Cardiac septum (tissue), 1 donor: ENCODE measurements at regions not wholly inside any gene's neighbourhood (a gene's known extent, or its start where the extent isn't known, plus 50 kb on each side); places are given as distances from the start of the nearest gene placed in this dataset.
"Not testable (repeated sequence)": the region's sequence is repeated elsewhere in the genome, so short reads cannot be mapped to it uniquely, and the experiment has no call there.

Experiments
- DNase-seq: peaks from one replicate; pipeline ENCODE4 v3.0.0-alpha.2; 2020; ENCODE audit warnings: low spot score
- intact Hi-C: fragments of 100-400 bp; cut with DNase I; formaldehyde crosslinking; loops from one replicate; pipeline ENCODE4 v1.14.0; 2022
- donor health status: DM: no; HTN: no; CAD: no.

GRCh38 chr5:90095292-90096060, 314.1 kb downstream of the CETN3 start:
- intact Hi-C loops, result no loop called here
- DNase-seq, result no peak

GRCh38 chr5:90093751-90094485, 315.6 kb downstream of the CETN3 start:
- no peak for DNase-seq
- intact Hi-C loops, result no loop called here

GRCh38 chr5:90092734-90093133, 316.8 kb downstream of the CETN3 start:
- intact Hi-C loops, result no loop called here
- DNase-seq, result no peak

GRCh38 chr5:90084342-90084741, 325.2 kb downstream of the CETN3 start:
- intact Hi-C loops, result no loop called here
- DNase-seq, result no peak

GRCh38 chr5:90073026-90073570, 336.5 kb downstream of the CETN3 start:
- DNase-seq, intact Hi-C loops: not testable (repeated sequence)

- intact Hi-C loops, result no loop called here
- no peak for DNase-seq
Observed at GRCh38 chr5:90071656-90072055, 337.9 kb downstream of the CETN3 start.

GRCh38 chr5:90071066-90071465, 338.5 kb downstream of the CETN3 start:
- intact Hi-C loops, result no loop called here
- DNase-seq, result no peak

- DNase-seq, result no peak
- intact Hi-C loops, result no loop called here
Observed at GRCh38 chr5:90066920-90067319, 342.6 kb downstream of the CETN3 start.

GRCh38 chr5:90056911-90057705, 352.4 kb downstream of the CETN3 start:
- DNase-seq, result no peak
- intact Hi-C loops, result no loop called here

GRCh38 chr5:90055831-90056328, 353.7 kb downstream of the CETN3 start:
- DNase-seq, result no peak
- intact Hi-C loops, result no loop called here

GRCh38 chr5:90054612-90055011, 354.9 kb downstream of the CETN3 start:
- DNase-seq, result no peak
- intact Hi-C loops, result no loop called here

- DNase-seq, result no peak
Observed at GRCh38 chr5:90051756-90052155, 357.8 kb downstream of the CETN3 start.

GRCh38 chr5:90050103-90050502, 359.5 kb downstream of the CETN3 start:
- no peak for DNase-seq
- intact Hi-C loops, result no loop called here

More at GRCh38 chr5:90051756-90052155, 357.8 kb downstream of the CETN3 start:
- intact Hi-C loops, result no loop called here

- no peak for DNase-seq
- intact Hi-C loops, result no loop called here
Observed at GRCh38 chr5:90047113-90047512, 362.4 kb downstream of the CETN3 start.

GRCh38 chr5:90040082-90040481, 369.5 kb downstream of the CETN3 start:
- intact Hi-C loops, result not testable (repeated sequence)

GRCh38 chr5:90037646-90038045, 371.9 kb downstream of the CETN3 start:
- intact Hi-C loops, result no loop called here
- DNase-seq, result no peak

More at GRCh38 chr5:90040082-90040481, 369.5 kb downstream of the CETN3 start:
- DNase-seq, result not testable (repeated sequence)

GRCh38 chr5:90022711-90023053, 386.9 kb downstream of the CETN3 start:
- no peak for DNase-seq
- intact Hi-C loops, result no loop called here

GRCh38 chr5:90022002-90022710, 387.4 kb downstream of the CETN3 start:
- intact Hi-C loops, result no loop called here
- DNase-seq, result no peak
